Adrenal gland (tissue), 9 donors: ENCODE measurements at regions not wholly inside any gene's neighbourhood (a gene's known extent, or its start where the extent isn't known, plus 50 kb on each side); places are given as distances from the start of the nearest gene placed in this dataset.

Experiments
- DNase-seq, 7 donors: peaks; one replicate each; pipeline ENCODE4 v3.0.0-alpha.2; 2019 to 2020
- H3K27ac ChIP-seq, 5 donors: fragments of 200-600 bp; sonication (generic) in 4 of 5; 1 replicate in 3 of 5; 2 replicates in 2 of 5; pipeline versions ENCODE4 v1.5.1 to v1.8.0; 2016 to 2020; ENCODE audit warnings: mild to moderate bottlenecking in 1 of 5
- H3K27me3 ChIP-seq: fragments of 200-600 bp; 2 replicates; pipeline ENCODE4 v1.8.0; 2021
- H3K36me3 ChIP-seq, 2 donors: fragments of 200-600 bp; replicated peaks in 1 of 2; 1 replicate in 1 of 2; 2 replicates in 1 of 2; pipeline versions ENCODE4 v1.5.1 to v1.8.0; 2018 to 2022
- H3K4me1 ChIP-seq, 2 donors: fragments of 200-600 bp; replicated peaks in 1 of 2; 1 replicate in 1 of 2; 2 replicates in 1 of 2; pipeline versions ENCODE4 v1.5.1 to v1.8.0; 2018 to 2021
- H3K4me3 ChIP-seq, 4 donors: fragments of 200-600 bp; sonication (generic) in 3 of 4; one replicate each; pipeline ENCODE4 v1.5.1; 2016 to 2018
- H3K9me3 ChIP-seq, 3 donors: fragments of 200-600 bp; sonication (generic) in 1 of 3; replicated peaks in 1 of 3; 1 replicate in 2 of 3; 2 replicates in 1 of 3; pipeline versions ENCODE4 v1.5.1 to v1.8.0; 2016 to 2021
- CTCF ChIP-seq, 6 experiments: fragments of 450-650 bp in 4 of 6; fragments of 200-600 bp in 2 of 6; sonication (generic) in 1 of 6; IDR thresholded peaks; 1 replicate in 5 of 6; 2 replicates in 1 of 6; pipeline versions ENCODE4 v1.5.1 to v1.8.0; 2016 to 2021; ENCODE audit warnings: antibody characterized with exemption in 6 of 6, mild to moderate bottlenecking in 2 of 6, moderate library complexity in 1 of 6
- POLR2A ChIP-seq, 2 donors: fragments of 450-650 bp; IDR thresholded peaks; one replicate each; pipeline ENCODE4 v1.6.1; 2017; ENCODE audit warnings: antibody characterized with exemption in 2 of 2, mild to moderate bottlenecking in 2 of 2, moderate library complexity in 1 of 2
- WGBS, 4 donors: extraction: QIAGEN DNeasy Blood & Tissue Kit in 2 of 4; methylation state at CpG; one replicate each; pipeline versions ENCODE4 v1.1.5 to v1.1.7; 2013 to 2017; 5-methylcytosine and 5-hydroxymethylcytosine counted together
- intact Hi-C, 2 donors: fragments of 100-400 bp; cut with DNase I; formaldehyde crosslinking; loops; one replicate each; pipeline versions ENCODE4 v1.14.1 to v1.15.0; 2022 to 2023
- donor health status: healthy with polysubstance abuse.
- donor health status: Bipolar disorder and iron deficiency.
- donor health status: DM: yes; HTN: yes; CAD: no.
- donor health status: DM: no; HTN: no; CAD: no.
- donor health status: DM: no; HTN: no; CAD: no.

GRCh38 chr4:124139044-124139443 is 573.5 kb downstream of the ANKRD50 start:
- Histone ChIP-seq H3K4me1 (peaks cover 0 to 6% of the 10 kb centered on the region in 2 donors), H3K27me3 (no peaks in the 10 kb centered on the region), H3K4me3 (no peak overlapping the region), H3K9me3 (no peaks in the 10 kb centered on the region), H3K36me3 (no peaks in the 10 kb centered on the region), H3K27ac (no peak overlapping the region)
- DNase-seq = no peak
- 85 to 88% (median 86%) methylated on average over 6 of the region's 6 CpGs for WGBS, 4 donors
- intact Hi-C loops = no loop called here
- TF ChIP-seq POLR2A (IDR thresholded peaks at IDR 0.05) = no peak
- no peak for TF ChIP-seq CTCF (IDR thresholded peaks at IDR 0.05)

- H3K9me3 ChIP-seq = no peaks in the 10 kb centered on the region
- no peak for TF ChIP-seq POLR2A (IDR thresholded peaks at IDR 0.05)
- TF ChIP-seq CTCF (IDR thresholded peaks at IDR 0.05) = no peak
- intact Hi-C loops = no loop called here
- DNase-seq = no peak
- H3K4me3 ChIP-seq = no peak overlapping the region
- WGBS, 4 donors = 75 to 86% (median 82%) methylated on average over 4 of the region's 4 CpGs
- no peak overlapping the region for H3K27ac ChIP-seq
- peaks cover 0 to 17% of the 10 kb centered on the region in 2 donors for H3K4me1 ChIP-seq
- H3K27me3 ChIP-seq = no peaks in the 10 kb centered on the region
- H3K36me3 ChIP-seq = no peaks in the 10 kb centered on the region
Measured at GRCh38 chr4:124143632-124144031, 568.9 kb downstream of the ANKRD50 start.

DNA sequence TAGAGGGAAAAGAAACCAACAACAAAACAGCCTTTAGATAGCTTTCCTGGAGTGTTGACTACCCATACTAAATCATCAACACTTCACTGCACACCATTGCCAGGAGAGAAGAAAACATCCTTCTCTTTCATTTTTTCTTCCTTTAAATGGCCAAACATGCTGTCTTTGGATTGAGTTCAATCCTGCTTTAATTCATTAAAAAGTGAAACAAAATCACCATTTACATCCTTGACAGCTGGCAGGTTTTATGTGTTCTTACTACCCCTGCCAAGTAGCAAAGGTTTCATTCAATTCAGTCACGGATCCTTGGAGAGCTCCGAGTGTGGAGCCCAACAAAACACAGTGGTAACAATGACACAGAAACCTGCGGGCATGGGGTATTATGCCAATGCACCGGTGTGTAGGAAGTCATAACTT is 568.3 kb downstream of the ANKRD50 start:
- peaks cover 0 to 17% of the 10 kb centered on the region in 2 donors for H3K4me1 ChIP-seq
- no peak for DNase-seq
- no peak overlapping the region for H3K4me3 ChIP-seq
- TF ChIP-seq CTCF (IDR thresholded peaks at IDR 0.05) (no peak), POLR2A (IDR thresholded peaks at IDR 0.05) (no peak)
- intact Hi-C loops = no loop called here
- H3K27ac ChIP-seq = no peak overlapping the region
- H3K36me3 ChIP-seq = no peaks in the 10 kb centered on the region
- H3K27me3 ChIP-seq = no peaks in the 10 kb centered on the region
- no peaks in the 10 kb centered on the region for H3K9me3 ChIP-seq
- WGBS, 4 donors = 40 to 61% (median 49%) methylated on average over 4 of the region's 4 CpGs

DNA sequence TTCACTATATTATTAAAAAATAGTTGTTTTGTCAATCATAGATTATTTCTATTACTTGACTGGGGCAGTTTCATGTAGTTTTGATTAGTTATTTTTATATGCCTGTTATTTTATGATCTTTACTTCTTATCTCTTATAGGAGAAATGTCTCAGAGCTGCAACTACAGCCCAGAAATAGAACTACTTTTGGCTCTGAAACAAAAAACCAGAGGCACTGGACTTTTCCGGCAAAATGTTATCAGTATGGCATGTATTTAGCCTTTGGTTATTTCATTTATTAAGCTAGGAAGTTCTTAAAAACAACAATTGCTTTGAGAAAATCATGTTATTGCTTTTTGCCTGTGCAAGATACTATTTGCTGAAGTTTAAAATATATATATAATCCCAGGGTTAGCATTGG is 566.5 kb downstream of the ANKRD50 start:
- no peaks in the 10 kb centered on the region for H3K9me3 ChIP-seq
- no peak overlapping the region for H3K4me3 ChIP-seq
- intact Hi-C loops = no loop called here
- H3K27ac ChIP-seq = no peak overlapping the region
- H3K36me3 ChIP-seq = no peaks in the 10 kb centered on the region
- H3K27me3 ChIP-seq = no peaks in the 10 kb centered on the region
- DNase-seq = no peak
- 16 to 22% (median 17%) methylated on average over 1 of the region's 1 CpG for WGBS, 4 donors
- H3K4me1 ChIP-seq = peaks cover 0 to 17% of the 10 kb centered on the region in 2 donors
- TF ChIP-seq POLR2A (IDR thresholded peaks at IDR 0.05) (no peak), CTCF (IDR thresholded peaks at IDR 0.05) (no peak)
